SK-N-SH (cell line): ENCODE measurements at regions not wholly inside any gene's neighbourhood (a gene's known extent, or its start where the extent isn't known, plus 50 kb on each side); places are given as distances from the start of the nearest gene placed in this dataset.
A peak's percentile ranks its signal among the peaks of the same experiment; 100 is the strongest.

Experiments used
- CHD2 ChIP-seq: fragments of 150-350 bp; IDR thresholded peaks from 2 replicates; pipeline ENCODE4 v1.6.1; 2018; ENCODE audit warnings: low read length; ENCODE audit not compliant: partially characterized antibody
- ELF1 ChIP-seq: IDR thresholded peaks from 2 replicates; pipeline ENCODE4 v1.4.0; 2012
- EZH2phosphoT487 ChIP-seq: fragments of 200-600 bp; sonication (generic); IDR thresholded peaks from 2 replicates; pipeline ENCODE4 v1.6.1; 2017; ENCODE audit warnings: low read depth, mixed run types, mild to moderate bottlenecking, antibody characterized with exemption, moderate library complexity, borderline replicate concordance
- FOSL2 ChIP-seq: IDR thresholded peaks from 2 replicates; pipeline ENCODE4 v1.4.0; 2012; ENCODE audit warnings: low read depth, mild to moderate bottlenecking, moderate library complexity, borderline replicate concordance
- GABPA ChIP-seq: IDR thresholded peaks from 2 replicates; pipeline ENCODE4 v1.4.0; 2012; ENCODE audit warnings: low read depth, mild to moderate bottlenecking
- GATA2 ChIP-seq: sonication (generic); formaldehyde crosslinking; IDR thresholded peaks from 2 replicates; pipeline ENCODE4 v1.5.0; 2020; ENCODE audit warnings: mild to moderate bottlenecking, missing genetic modification reagents
- POLR2AphosphoS5 ChIP-seq: IDR thresholded peaks from 2 replicates; pipeline ENCODE4 v1.6.1; 2012; ENCODE audit warnings: low read depth, low read length
- RFX5 ChIP-seq: IDR thresholded peaks from 2 replicates; pipeline ENCODE4 v1.6.1; 2012; ENCODE audit warnings: mild to moderate bottlenecking, improper control_type of control experiment, low read length
- SIN3A ChIP-seq: IDR thresholded peaks from 2 replicates; pipeline ENCODE4 v1.6.1; 2012; ENCODE audit warnings: low read depth, mild to moderate bottlenecking, low read length, moderate library complexity, borderline replicate concordance
- TCF12 ChIP-seq: IDR thresholded peaks from 2 replicates; pipeline ENCODE4 v1.4.0; 2012
- YY1 ChIP-seq: IDR thresholded peaks from 2 replicates; pipeline ENCODE4 v1.4.0; 2012; ENCODE audit warnings: low read depth, mild to moderate bottlenecking
- TF ChIP-seq, protein P1 (sequence below): fragments of 200-600 bp; sonication (generic); IDR thresholded peaks from 2 replicates; pipeline ENCODE4 v1.6.1; 2017; ENCODE audit warnings: antibody characterized with exemption, mild to moderate bottlenecking, moderate library complexity
- TF ChIP-seq, protein P2 (sequence below): IDR thresholded peaks from 2 replicates; pipeline ENCODE4 v1.4.0; 2012; ENCODE audit warnings: low read depth
- TF ChIP-seq, protein P3 (sequence below): IDR thresholded peaks from 2 replicates; pipeline ENCODE4 v1.4.0; 2012; ENCODE audit warnings: low read depth, borderline replicate concordance

DNA sequence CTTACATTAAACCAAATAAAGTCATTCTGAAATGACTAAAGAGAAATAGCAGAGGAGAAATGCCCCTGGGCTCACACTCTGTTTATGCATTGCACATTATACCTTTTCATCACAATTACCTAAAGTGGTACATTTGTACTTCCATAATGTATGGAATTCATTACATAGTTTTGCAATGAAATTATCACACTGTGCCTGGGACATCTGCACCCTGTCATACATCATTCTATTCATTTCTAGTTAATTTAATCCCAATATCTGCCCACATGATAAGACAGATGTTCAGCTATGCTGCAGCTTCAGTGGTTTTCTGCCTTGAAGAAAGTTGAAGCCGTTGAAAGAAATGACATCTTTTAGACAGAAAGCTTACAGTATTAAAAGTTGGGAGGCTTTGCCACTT, 580.0 kb downstream of the SOX6 start:
- TF ChIP-seq, protein P1, sequence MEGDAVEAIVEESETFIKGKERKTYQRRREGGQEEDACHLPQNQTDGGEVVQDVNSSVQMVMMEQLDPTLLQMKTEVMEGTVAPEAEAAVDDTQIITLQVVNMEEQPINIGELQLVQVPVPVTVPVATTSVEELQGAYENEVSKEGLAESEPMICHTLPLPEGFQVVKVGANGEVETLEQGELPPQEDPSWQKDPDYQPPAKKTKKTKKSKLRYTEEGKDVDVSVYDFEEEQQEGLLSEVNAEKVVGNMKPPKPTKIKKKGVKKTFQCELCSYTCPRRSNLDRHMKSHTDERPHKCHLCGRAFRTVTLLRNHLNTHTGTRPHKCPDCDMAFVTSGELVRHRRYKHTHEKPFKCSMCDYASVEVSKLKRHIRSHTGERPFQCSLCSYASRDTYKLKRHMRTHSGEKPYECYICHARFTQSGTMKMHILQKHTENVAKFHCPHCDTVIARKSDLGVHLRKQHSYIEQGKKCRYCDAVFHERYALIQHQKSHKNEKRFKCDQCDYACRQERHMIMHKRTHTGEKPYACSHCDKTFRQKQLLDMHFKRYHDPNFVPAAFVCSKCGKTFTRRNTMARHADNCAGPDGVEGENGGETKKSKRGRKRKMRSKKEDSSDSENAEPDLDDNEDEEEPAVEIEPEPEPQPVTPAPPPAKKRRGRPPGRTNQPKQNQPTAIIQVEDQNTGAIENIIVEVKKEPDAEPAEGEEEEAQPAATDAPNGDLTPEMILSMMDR, result no peak
- TF ChIP-seq, protein P2, sequence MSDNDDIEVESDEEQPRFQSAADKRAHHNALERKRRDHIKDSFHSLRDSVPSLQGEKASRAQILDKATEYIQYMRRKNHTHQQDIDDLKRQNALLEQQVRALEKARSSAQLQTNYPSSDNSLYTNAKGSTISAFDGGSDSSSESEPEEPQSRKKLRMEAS, result no peak
- TF ChIP-seq YY1, result no peak
- TF ChIP-seq, protein P3, sequence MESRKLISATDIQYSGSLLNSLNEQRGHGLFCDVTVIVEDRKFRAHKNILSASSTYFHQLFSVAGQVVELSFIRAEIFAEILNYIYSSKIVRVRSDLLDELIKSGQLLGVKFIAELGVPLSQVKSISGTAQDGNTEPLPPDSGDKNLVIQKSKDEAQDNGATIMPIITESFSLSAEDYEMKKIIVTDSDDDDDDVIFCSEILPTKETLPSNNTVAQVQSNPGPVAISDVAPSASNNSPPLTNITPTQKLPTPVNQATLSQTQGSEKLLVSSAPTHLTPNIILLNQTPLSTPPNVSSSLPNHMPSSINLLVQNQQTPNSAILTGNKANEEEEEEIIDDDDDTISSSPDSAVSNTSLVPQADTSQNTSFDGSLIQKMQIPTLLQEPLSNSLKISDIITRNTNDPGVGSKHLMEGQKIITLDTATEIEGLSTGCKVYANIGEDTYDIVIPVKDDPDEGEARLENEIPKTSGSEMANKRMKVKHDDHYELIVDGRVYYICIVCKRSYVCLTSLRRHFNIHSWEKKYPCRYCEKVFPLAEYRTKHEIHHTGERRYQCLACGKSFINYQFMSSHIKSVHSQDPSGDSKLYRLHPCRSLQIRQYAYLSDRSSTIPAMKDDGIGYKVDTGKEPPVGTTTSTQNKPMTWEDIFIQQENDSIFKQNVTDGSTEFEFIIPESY, result no peak
- no peak for TF ChIP-seq SIN3A
- TF ChIP-seq FOSL2, result no peak
- peak; percentile 85 for TF ChIP-seq GATA2 (CRISPR knock-in tag)
- no peak for TF ChIP-seq RFX5
- no peak for TF ChIP-seq ELF1
- peak; percentile 68 for TF ChIP-seq CHD2
- TF ChIP-seq TCF12, result peak; percentile 51
- no peak for TF ChIP-seq EZH2phosphoT487
- no peak for TF ChIP-seq GABPA
- TF ChIP-seq POLR2AphosphoS5, result peak; percentile 49; the same call in 1 of the 2 replicates
